SK-N-SH (cell line): ENCODE measurements at regions not wholly inside any gene's neighbourhood (a gene's known extent, or its start where the extent isn't known, plus 50 kb on each side); places are given as distances from the start of the nearest gene placed in this dataset.

Experiments used
- CTCF ChIA-PET: fragments of 300-600, 350-600 bp; formaldehyde crosslinking; extraction: SDS; loops from one replicate; lab custom pipeline; 2021; lab: Yijun Ruan, JAX
- POLR2A ChIA-PET: fragments of 350-600 bp; sonication (Branson Sonifier 250); formaldehyde crosslinking; extraction: SDS; loops from one replicate; lab custom pipeline; 2020; ENCODE audit warnings: antibody characterized with exemption, inconsistent platforms; lab: Yijun Ruan, JAX
- DNase-seq: peaks from one replicate; pipeline ENCODE4 v3.0.0; 2012
- H2AFZ ChIP-seq: fragments of 200-600 bp; sonication (generic); 2 replicates; pipeline ENCODE4 v1.8.1; 2016; ENCODE audit warnings: antibody characterized with exemption, mild to moderate bottlenecking, low read depth
- H3F3A ChIP-seq: fragments of 200-600 bp; sonication (generic); replicated peaks from 2 replicates; pipeline ENCODE3; 2016; ENCODE audit warnings: antibody characterized with exemption, mild to moderate bottlenecking; ENCODE audit not compliant: insufficient read depth
- H3K27ac ChIP-seq, 2 experiments: fragments of 200-500 bp in 1 of 2; fragments of 200-600 bp in 1 of 2; sonication (Bioruptor generic) in 1 of 2; sonication (generic), shearing (Covaris generic) in 1 of 2; 2 replicates each; pipeline versions ENCODE4 v1.5.1 to v1.6.1; 2014 to 2016; ENCODE audit warnings: low read depth in 2 of 2, inconsistent platforms in 1 of 2, low read length in 1 of 2, mild to moderate bottlenecking in 1 of 2, mixed read lengths in 1 of 2
- H3K27me3 ChIP-seq: fragments of 200-600 bp; sonication (generic), shearing (Covaris generic); 2 replicates; pipeline ENCODE4 v1.6.1; 2016; ENCODE audit warnings: mixed run types; ENCODE audit not compliant: insufficient read depth
- H3K36me3 ChIP-seq, 2 experiments: fragments of 200-500 bp in 1 of 2; fragments of 200-600 bp in 1 of 2; sonication (Bioruptor generic) in 1 of 2; sonication (generic) in 1 of 2; replicated peaks in 1 of 2; 2 replicates each; pipeline versions ENCODE3 to v1.5.1; 2014 to 2016; ENCODE audit warnings: low read length in 1 of 2, mild to moderate bottlenecking in 1 of 2; ENCODE audit not compliant: insufficient read depth in 2 of 2, control insufficient read depth in 1 of 2
- H3K4me1 ChIP-seq, 2 experiments: fragments of 200-500 bp in 1 of 2; fragments of 200-600 bp in 1 of 2; sonication (Bioruptor generic) in 1 of 2; sonication (generic), shearing (Covaris generic) in 1 of 2; 2 replicates each; pipeline versions ENCODE4 v1.5.1 to v1.6.1; 2014 to 2016; ENCODE audit warnings: low read depth in 1 of 2, low read length in 1 of 2, mixed run types in 1 of 2; ENCODE audit not compliant: insufficient read depth in 2 of 2, control insufficient read depth in 1 of 2
- H3K4me2 ChIP-seq: fragments of 200-600 bp; sonication (generic), shearing (Covaris generic); 2 replicates; pipeline ENCODE4 v1.6.1; 2017; ENCODE audit warnings: mixed run types
- H3K4me3 ChIP-seq, 2 experiments: fragments of 200-500 bp in 1 of 2; fragments of 200-600 bp in 1 of 2; sonication (Bioruptor generic) in 1 of 2; sonication (generic), shearing (Covaris generic) in 1 of 2; 2 replicates each; pipeline versions ENCODE4 v1.5.1 to v1.8.1; 2014 to 2016; ENCODE audit warnings: low read depth in 2 of 2, inconsistent platforms in 1 of 2, low read length in 1 of 2, mild to moderate bottlenecking in 1 of 2, mixed read lengths in 1 of 2, moderate library complexity in 1 of 2
- H3K79me2 ChIP-seq: fragments of 200-600 bp; sonication (generic); 2 replicates; pipeline ENCODE4 v1.8.1; 2017; ENCODE audit warnings: mild to moderate bottlenecking; ENCODE audit not compliant: insufficient read depth
- H3K9ac ChIP-seq: fragments of 200-600 bp; sonication (generic); 2 replicates; pipeline ENCODE4 v1.6.1; 2017; ENCODE audit warnings: mixed run types
- H3K9me2 ChIP-seq: fragments of 200-600 bp; sonication (generic); 2 replicates; pipeline ENCODE4 v1.6.1; 2017; ENCODE audit warnings: mixed run types
- H3K9me3 ChIP-seq: fragments of 200-600 bp; sonication (generic); 2 replicates; pipeline ENCODE4 v1.6.1; 2017; ENCODE audit warnings: mixed run types, mild to moderate bottlenecking, moderate library complexity
- H4K20me1 ChIP-seq: fragments of 200-600 bp; sonication (generic); 2 replicates; pipeline ENCODE4 v1.6.1; 2017; ENCODE audit warnings: mild to moderate bottlenecking, mixed run types; ENCODE audit not compliant: insufficient read depth
- ELF1 ChIP-seq: IDR thresholded peaks from 2 replicates; pipeline ENCODE4 v1.4.0; 2012
- EP300 ChIP-seq, 2 experiments: IDR thresholded peaks; 2 replicates each; pipeline versions ENCODE4 v1.4.0 to v1.6.1; 2012; ENCODE audit warnings: borderline replicate concordance in 1 of 2, low read depth in 1 of 2, low read length in 1 of 2
- EZH2phosphoT487 ChIP-seq: fragments of 200-600 bp; sonication (generic); IDR thresholded peaks from 2 replicates; pipeline ENCODE4 v1.6.1; 2017; ENCODE audit warnings: low read depth, mixed run types, mild to moderate bottlenecking, antibody characterized with exemption, moderate library complexity, borderline replicate concordance
- FOXM1 ChIP-seq: IDR thresholded peaks from 2 replicates; pipeline ENCODE4 v1.4.0; 2012; ENCODE audit warnings: low read depth, mild to moderate bottlenecking
- JUND ChIP-seq: IDR thresholded peaks from 2 replicates; pipeline ENCODE4 v1.4.0; 2012
- MEF2A ChIP-seq: IDR thresholded peaks from 2 replicates; pipeline ENCODE4 v1.4.0; 2012; ENCODE audit warnings: low read depth, borderline replicate concordance
- NFIC ChIP-seq: IDR thresholded peaks from 2 replicates; pipeline ENCODE4 v1.4.0; 2012; ENCODE audit warnings: borderline replicate concordance
- NRF1 ChIP-seq: IDR thresholded peaks from 2 replicates; pipeline ENCODE4 v1.6.1; 2012; ENCODE audit warnings: low read depth, mild to moderate bottlenecking, low read length
- RAD21 ChIP-seq: IDR thresholded peaks from 2 replicates; pipeline ENCODE4 v1.6.1; 2012; ENCODE audit warnings: mild to moderate bottlenecking, low read length
- RCOR1 ChIP-seq: fragments of 150-350 bp; IDR thresholded peaks from 2 replicates; pipeline ENCODE4 v1.6.1; 2017; ENCODE audit warnings: antibody characterized with exemption, low read length
- RXRA ChIP-seq: IDR thresholded peaks from 2 replicates; pipeline ENCODE4 v1.4.0; 2012; ENCODE audit warnings: low read depth, mild to moderate bottlenecking, borderline replicate concordance
- SIN3A ChIP-seq: IDR thresholded peaks from 2 replicates; pipeline ENCODE4 v1.6.1; 2012; ENCODE audit warnings: low read depth, mild to moderate bottlenecking, low read length, moderate library complexity, borderline replicate concordance
- ZBTB33 ChIP-seq: IDR thresholded peaks from 2 replicates; pipeline ENCODE4 v1.4.0; 2012; ENCODE audit warnings: low read depth, borderline replicate concordance
- WGBS: methylation state at CpG from one replicate; pipeline ENCODE4 v1.1.6; 2017; ENCODE audit warnings: low lambda C conversion rate; 5-methylcytosine and 5-hydroxymethylcytosine counted together
- TF ChIP-seq, protein P1 (sequence below): IDR thresholded peaks from 2 replicates; pipeline ENCODE4 v1.6.1; 2012; ENCODE audit warnings: mild to moderate bottlenecking, low read depth, low read length, moderate library complexity

GRCh38 chr5:112642885-112643284 is 94.8 kb upstream of the APC start:
- H3K4me2 ChIP-seq = no peak overlapping the region
- no peaks in the 10 kb centered on the region for H3K9me2 ChIP-seq
- no peak overlapping the region for H3K27ac ChIP-seq
- H3K36me3 ChIP-seq = no peaks in the 10 kb centered on the region
- no peaks in the 10 kb centered on the region for H3K27me3 ChIP-seq
- H2AFZ ChIP-seq = no peak overlapping the region
- no peak overlapping the region for H3K4me3 ChIP-seq
- H3K9me3 ChIP-seq = no peaks in the 10 kb centered on the region
- no peaks in the 10 kb centered on the region for H3K4me1 ChIP-seq
- CTCF ChIA-PET = no interaction called here
- DNase-seq = no peak
- H3F3A ChIP-seq = no peaks in the 10 kb centered on the region
- H3K9ac ChIP-seq = no peak overlapping the region
- no peaks in the 10 kb centered on the region for H4K20me1 ChIP-seq
- TF ChIP-seq ELF1 (no peak), EP300 (IDR thresholded peaks at IDR 0.05; ENCODE audit: borderline replicate concordance in 1 of 2, low read depth in 1 of 2, low read length in 1 of 2) (no peak), JUND (no peak), RXRA (no peak), FOXM1 (no peak), EZH2phosphoT487 (no peak)
- POLR2A ChIA-PET = no interaction called here
- H3K79me2 ChIP-seq = no peaks in the 10 kb centered on the region

GRCh38 chr5:112643339-112643971 is 94.2 kb upstream of the APC start:
- no peaks in the 10 kb centered on the region for H3K9me2 ChIP-seq
- H4K20me1 ChIP-seq = no peaks in the 10 kb centered on the region
- POLR2A ChIA-PET = no interaction called here
- no peaks in the 10 kb centered on the region for H3K27me3 ChIP-seq
- H3K4me3 ChIP-seq = no peak overlapping the region
- WGBS = 53% methylated on average over 4 of the region's 4 CpGs
- H3K4me2 ChIP-seq = no peak overlapping the region
- H3F3A ChIP-seq = no peaks in the 10 kb centered on the region
- H3K4me1 ChIP-seq = no peaks in the 10 kb centered on the region
- H3K9ac ChIP-seq = no peak overlapping the region
- no peaks in the 10 kb centered on the region for H3K79me2 ChIP-seq
- H3K27ac ChIP-seq = no peak overlapping the region
- TF ChIP-seq ZBTB33 (no peak), RAD21 (no peak), MEF2A (no peak), ELF1 (no peak), RCOR1 (no peak), NRF1 (no peak), SIN3A (no peak), NFIC (no peak)
- TF ChIP-seq, protein P1, sequence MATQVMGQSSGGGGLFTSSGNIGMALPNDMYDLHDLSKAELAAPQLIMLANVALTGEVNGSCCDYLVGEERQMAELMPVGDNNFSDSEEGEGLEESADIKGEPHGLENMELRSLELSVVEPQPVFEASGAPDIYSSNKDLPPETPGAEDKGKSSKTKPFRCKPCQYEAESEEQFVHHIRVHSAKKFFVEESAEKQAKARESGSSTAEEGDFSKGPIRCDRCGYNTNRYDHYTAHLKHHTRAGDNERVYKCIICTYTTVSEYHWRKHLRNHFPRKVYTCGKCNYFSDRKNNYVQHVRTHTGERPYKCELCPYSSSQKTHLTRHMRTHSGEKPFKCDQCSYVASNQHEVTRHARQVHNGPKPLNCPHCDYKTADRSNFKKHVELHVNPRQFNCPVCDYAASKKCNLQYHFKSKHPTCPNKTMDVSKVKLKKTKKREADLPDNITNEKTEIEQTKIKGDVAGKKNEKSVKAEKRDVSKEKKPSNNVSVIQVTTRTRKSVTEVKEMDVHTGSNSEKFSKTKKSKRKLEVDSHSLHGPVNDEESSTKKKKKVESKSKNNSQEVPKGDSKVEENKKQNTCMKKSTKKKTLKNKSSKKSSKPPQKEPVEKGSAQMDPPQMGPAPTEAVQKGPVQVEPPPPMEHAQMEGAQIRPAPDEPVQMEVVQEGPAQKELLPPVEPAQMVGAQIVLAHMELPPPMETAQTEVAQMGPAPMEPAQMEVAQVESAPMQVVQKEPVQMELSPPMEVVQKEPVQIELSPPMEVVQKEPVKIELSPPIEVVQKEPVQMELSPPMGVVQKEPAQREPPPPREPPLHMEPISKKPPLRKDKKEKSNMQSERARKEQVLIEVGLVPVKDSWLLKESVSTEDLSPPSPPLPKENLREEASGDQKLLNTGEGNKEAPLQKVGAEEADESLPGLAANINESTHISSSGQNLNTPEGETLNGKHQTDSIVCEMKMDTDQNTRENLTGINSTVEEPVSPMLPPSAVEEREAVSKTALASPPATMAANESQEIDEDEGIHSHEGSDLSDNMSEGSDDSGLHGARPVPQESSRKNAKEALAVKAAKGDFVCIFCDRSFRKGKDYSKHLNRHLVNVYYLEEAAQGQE = no peak
- H3K36me3 ChIP-seq = no peaks in the 10 kb centered on the region
- no peak overlapping the region for H2AFZ ChIP-seq
- CTCF ChIA-PET = no interaction called here
- H3K9me3 ChIP-seq = no peaks in the 10 kb centered on the region
- no peak for DNase-seq
